ENCODE measurements at regions not wholly inside any gene's neighbourhood (a gene's known extent, or its start where the extent isn't known, plus 50 kb on each side); places are given as distances from the start of the nearest gene placed in this dataset.
"Not testable (repeated sequence)": the region's sequence is repeated elsewhere in the genome, so short reads cannot be mapped to it uniquely, and the experiment has no call there.

DNA sequence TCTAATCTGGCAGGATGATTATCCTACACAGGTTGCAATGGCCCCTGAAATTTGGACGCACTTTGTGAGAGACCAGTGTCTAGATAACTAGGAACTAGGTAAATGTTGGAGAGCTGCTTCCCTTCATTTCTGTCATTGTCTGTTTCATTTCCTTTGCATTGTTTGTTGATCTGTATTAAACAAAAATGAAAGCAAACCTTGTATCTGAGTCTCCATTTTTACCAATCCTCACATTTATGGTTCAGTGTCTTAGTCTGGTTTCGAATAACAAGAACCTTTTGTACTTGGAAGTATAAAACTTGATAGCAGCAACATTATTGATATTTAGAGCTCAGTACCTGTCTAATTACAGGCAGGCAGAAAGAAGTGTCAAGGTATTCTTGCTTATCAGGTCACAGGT lies 105.5 kb downstream of the MRPS30 start:
- Mint-ChIP-seq H3K36me3 (ENCODE audit: low read depth) (no peaks in the 10 kb centered on the region), H3K27me3 (no peaks in the 10 kb centered on the region), H3K9me3 (peaks cover 7% of the 10 kb centered on the region), H3K4me3 (no peak overlapping the region), H3K4me1 (no peaks in the 10 kb centered on the region), H3K27ac (no peak overlapping the region)
- DNase-seq (no peak), ATAC-seq (no peak)

DNA sequence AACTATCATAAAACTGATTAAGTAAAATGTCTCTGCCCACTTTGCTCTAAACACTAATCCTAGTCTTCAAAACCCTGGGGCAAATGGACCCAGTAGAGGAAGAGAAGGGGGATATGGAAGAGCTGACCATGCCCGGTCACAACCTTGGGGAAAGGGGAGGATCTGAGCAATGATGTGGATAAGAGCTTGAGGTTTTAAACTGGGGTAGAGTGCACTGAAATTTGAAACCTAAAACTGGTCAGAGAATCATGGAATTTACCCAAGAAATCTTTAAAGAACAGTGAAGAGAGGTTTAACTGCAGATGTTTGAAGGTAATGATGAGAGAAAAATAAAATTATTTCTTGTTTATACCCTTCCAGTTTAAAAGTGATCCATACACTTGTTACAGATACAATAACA lies 110.8 kb downstream of the MRPS30 start:
- Mint-ChIP-seq H3K36me3 (ENCODE audit: low read depth) (no peaks in the 10 kb centered on the region), H3K4me3 (no peak overlapping the region), H3K4me1 (no peaks in the 10 kb centered on the region), H3K9me3 (peaks cover 4% of the 10 kb centered on the region), H3K27me3 (no peaks in the 10 kb centered on the region), H3K27ac (no peak overlapping the region)
- DNase-seq (no peak), ATAC-seq (no peak)

- H3K4me3 Mint-ChIP-seq = no peak overlapping the region
- H3K36me3 Mint-ChIP-seq (ENCODE audit: low read depth) = no peaks in the 10 kb centered on the region
- DNase-seq = no peak
- peaks cover 6% of the 10 kb centered on the region for H3K9me3 Mint-ChIP-seq
- no peak overlapping the region for H3K27ac Mint-ChIP-seq
- ATAC-seq = no peak
- H3K4me1 Mint-ChIP-seq = no peaks in the 10 kb centered on the region
- no peaks in the 10 kb centered on the region for H3K27me3 Mint-ChIP-seq
Observed at GRCh38 chr5:44927115-44927733, 118.5 kb downstream of the MRPS30 start.

DNA sequence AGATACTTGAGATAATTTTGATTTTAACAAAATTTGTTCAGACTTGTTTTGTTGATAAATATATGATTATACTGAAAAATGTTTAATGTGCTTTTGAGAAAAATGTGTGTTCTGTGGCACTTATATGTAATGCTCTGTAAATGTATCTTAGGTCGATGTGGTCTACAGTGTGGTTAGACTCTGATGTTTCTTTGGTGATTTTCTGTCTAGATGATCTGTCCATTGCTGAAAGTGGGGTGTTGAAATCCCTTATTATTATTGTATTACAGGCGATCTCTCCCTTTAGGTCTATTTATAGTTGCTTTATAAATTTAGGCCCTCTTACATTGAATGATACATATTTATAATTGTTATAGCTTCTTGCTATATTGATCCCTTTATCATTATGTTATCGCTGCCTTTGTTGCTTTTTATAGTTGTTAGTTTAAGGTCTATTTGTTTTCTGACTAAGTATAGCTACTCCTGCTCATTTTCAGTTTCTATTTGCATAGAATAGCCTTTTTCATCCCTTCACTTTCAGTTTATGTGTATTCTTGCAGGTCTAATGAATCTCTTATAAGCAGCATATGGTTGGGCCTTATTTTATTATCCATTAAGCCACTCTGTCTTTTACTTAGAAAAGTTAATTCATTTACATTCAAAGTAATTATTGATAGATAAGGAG lies 124.3 kb downstream of the MRPS30 start:
- no peak overlapping the region for H3K4me3 Mint-ChIP-seq
- H3K9me3 Mint-ChIP-seq = peaks cover 9% of the 10 kb centered on the region
- H3K4me1 Mint-ChIP-seq = no peaks in the 10 kb centered on the region
- DNase-seq (no peak), ATAC-seq (no peak)
- H3K27me3 Mint-ChIP-seq = no peaks in the 10 kb centered on the region
- H3K27ac Mint-ChIP-seq = no peak overlapping the region
- H3K36me3 Mint-ChIP-seq (ENCODE audit: low read depth) = no peaks in the 10 kb centered on the region

- ATAC-seq (no peak), DNase-seq (no peak)
- Mint-ChIP-seq H3K4me3 (no peak overlapping the region), H3K4me1 (no peaks in the 10 kb centered on the region), H3K9me3 (peaks cover 9% of the 10 kb centered on the region), H3K27ac (no peak overlapping the region), H3K27me3 (no peaks in the 10 kb centered on the region), H3K36me3 (ENCODE audit: low read depth) (no peaks in the 10 kb centered on the region)
Observed at GRCh38 chr5:44933686-44934085, 124.9 kb downstream of the MRPS30 start.

DNA sequence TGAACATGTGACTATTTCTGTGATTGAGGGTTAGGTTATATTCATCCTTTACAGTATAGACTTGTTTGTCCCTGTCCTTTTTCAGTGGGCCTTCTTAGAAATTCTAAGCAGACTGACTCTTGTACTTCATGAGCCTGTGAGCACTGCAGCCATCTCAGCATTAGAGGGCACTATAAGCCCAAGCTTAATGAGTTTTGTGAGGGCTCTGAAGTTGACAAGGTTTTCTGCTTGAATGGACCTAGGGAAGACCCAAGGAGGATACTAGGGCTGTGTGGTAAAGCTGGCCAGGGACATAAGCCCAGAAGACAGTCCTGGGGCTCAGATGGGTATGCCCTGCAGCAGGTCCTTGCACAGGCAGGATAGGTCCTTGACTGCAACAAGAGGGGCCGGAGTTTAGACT lies 126.5 kb downstream of the MRPS30 start:
- ATAC-seq (no peak), DNase-seq (no peak)
- H3K9me3 Mint-ChIP-seq = peaks cover 18% of the 10 kb centered on the region
- H3K4me3 Mint-ChIP-seq = no peak overlapping the region
- H3K4me1 Mint-ChIP-seq = no peaks in the 10 kb centered on the region
- no peaks in the 10 kb centered on the region for H3K36me3 Mint-ChIP-seq (ENCODE audit: low read depth)
- H3K27me3 Mint-ChIP-seq = no peaks in the 10 kb centered on the region
- no peak overlapping the region for H3K27ac Mint-ChIP-seq

GRCh38 chr5:44935871-44936270 lies 127.1 kb downstream of the MRPS30 start:
- Mint-ChIP-seq H3K4me1 (no peaks in the 10 kb centered on the region), H3K9me3 (peaks cover 18% of the 10 kb centered on the region), H3K36me3 (ENCODE audit: low read depth) (no peaks in the 10 kb centered on the region), H3K4me3 (no peak overlapping the region), H3K27me3 (no peaks in the 10 kb centered on the region), H3K27ac (no peak overlapping the region)
- DNase-seq (no peak), ATAC-seq (no peak)

- H3K9me3 Mint-ChIP-seq = peaks cover 10% of the 10 kb centered on the region
- H3K36me3 Mint-ChIP-seq (ENCODE audit: low read depth) = no peaks in the 10 kb centered on the region
- ATAC-seq = no peak
- no peak overlapping the region for H3K27ac Mint-ChIP-seq
- peaks cover 8% of the 10 kb centered on the region for H3K4me1 Mint-ChIP-seq
- DNase-seq = no peak
- H3K4me3 Mint-ChIP-seq = no peak overlapping the region
- no peaks in the 10 kb centered on the region for H3K27me3 Mint-ChIP-seq
Observed at GRCh38 chr5:44942524-44943001, 133.8 kb downstream of the MRPS30 start.

DNA sequence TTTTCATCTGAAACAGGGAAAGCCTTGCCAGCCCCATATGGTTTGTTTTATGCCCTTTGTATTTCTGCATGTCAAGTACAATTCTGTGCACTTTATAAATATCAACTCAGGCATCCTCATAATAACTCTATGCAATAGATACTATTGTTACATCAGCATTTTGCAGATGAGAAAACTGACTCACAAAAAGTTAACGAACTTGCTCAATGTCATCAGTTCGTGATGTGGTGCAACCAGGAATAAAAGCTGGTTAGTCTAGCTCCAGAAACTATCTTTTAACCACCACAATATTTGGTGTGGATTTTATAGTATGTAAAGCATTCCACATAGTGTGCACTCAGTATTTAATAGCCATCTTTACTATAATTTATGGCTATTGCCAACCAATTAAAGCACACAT lies 134.9 kb downstream of the MRPS30 start:
- H3K4me3 Mint-ChIP-seq = no peak overlapping the region
- no peaks in the 10 kb centered on the region for H3K27me3 Mint-ChIP-seq
- no peak for DNase-seq
- H3K36me3 Mint-ChIP-seq (ENCODE audit: low read depth) = no peaks in the 10 kb centered on the region
- peaks cover 8% of the 10 kb centered on the region for H3K4me1 Mint-ChIP-seq
- no peak for ATAC-seq
- H3K9me3 Mint-ChIP-seq = peaks cover 10% of the 10 kb centered on the region
- no peak overlapping the region for H3K27ac Mint-ChIP-seq

DNA sequence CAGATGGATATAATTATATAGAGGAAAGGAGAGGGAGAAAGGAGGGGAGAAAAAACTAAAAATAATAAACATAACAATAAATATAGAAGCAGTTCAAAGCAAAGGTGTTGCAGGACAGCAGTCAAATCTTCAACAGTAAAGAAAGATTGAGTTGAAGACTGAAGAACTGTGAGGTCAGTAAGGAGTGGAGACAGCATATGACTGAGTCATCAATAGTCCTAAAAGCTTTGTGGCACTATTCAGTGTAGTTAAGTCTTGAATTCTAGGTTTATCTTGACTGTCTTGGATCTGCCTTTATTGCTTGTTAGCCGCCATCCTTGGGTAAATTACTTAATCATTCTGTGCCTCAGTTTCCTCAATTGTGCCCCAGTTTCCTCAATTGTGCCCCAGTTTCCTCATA lies 137.0 kb downstream of the MRPS30 start:
- Mint-ChIP-seq H3K27me3 (no peaks in the 10 kb centered on the region), H3K27ac (peak overlapping the region; percentile 56), H3K4me1 (peaks cover 8% of the 10 kb centered on the region), H3K4me3 (no peak overlapping the region), H3K36me3 (ENCODE audit: low read depth) (no peaks in the 10 kb centered on the region), H3K9me3 (no peaks in the 10 kb centered on the region)
- no peak for DNase-seq
- ATAC-seq = no peak

GRCh38 chr5:44949687-44950086 lies 140.9 kb downstream of the MRPS30 start:
- DNase-seq (no peak), ATAC-seq (no peak)
- Mint-ChIP-seq H3K27me3 (no peaks in the 10 kb centered on the region), H3K27ac (no peak overlapping the region), H3K4me3 (no peak overlapping the region), H3K9me3 (no peaks in the 10 kb centered on the region), H3K4me1 (peaks cover 8% of the 10 kb centered on the region), H3K36me3 (ENCODE audit: low read depth) (no peaks in the 10 kb centered on the region)

- Mint-ChIP-seq H3K9me3 (no peaks in the 10 kb centered on the region), H3K27me3 (no peaks in the 10 kb centered on the region), H3K4me3 (no peak overlapping the region), H3K4me1 (peaks cover under 1% of the 10 kb centered on the region), H3K36me3 (ENCODE audit: low read depth) (no peaks in the 10 kb centered on the region), H3K27ac (no peak overlapping the region)
- ATAC-seq = no peak
- DNase-seq = no peak
Observed at GRCh38 chr5:44951371-44951770, 142.6 kb downstream of the MRPS30 start.

GRCh38 chr5:44952376-44952775 lies 143.6 kb downstream of the MRPS30 start:
- no peaks in the 10 kb centered on the region for H3K4me1 Mint-ChIP-seq
- ATAC-seq = no peak
- H3K4me3 Mint-ChIP-seq = no peak overlapping the region
- no peak for DNase-seq
- no peaks in the 10 kb centered on the region for H3K9me3 Mint-ChIP-seq
- H3K36me3 Mint-ChIP-seq (ENCODE audit: low read depth) = no peaks in the 10 kb centered on the region
- H3K27me3 Mint-ChIP-seq = no peaks in the 10 kb centered on the region
- H3K27ac Mint-ChIP-seq = no peak overlapping the region

DNA sequence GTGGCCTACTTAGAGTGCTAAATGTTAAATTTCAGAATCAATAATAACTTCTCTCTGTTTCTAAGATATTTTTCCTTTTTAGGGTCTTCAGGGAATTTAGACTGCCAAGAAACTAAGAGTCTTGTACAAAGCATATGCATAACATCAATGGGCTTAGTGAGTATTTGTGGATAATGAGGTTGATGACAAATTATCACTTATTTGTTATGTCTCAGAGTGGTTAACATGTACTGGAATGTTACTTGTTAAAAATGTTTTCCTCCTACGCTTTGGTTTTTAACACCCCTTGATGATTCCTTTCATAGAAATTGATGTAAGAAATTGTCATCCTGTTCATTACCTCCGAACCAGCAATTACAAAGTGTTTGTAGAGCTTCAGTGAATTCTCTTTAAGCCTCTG lies 144.3 kb downstream of the MRPS30 start:
- no peaks in the 10 kb centered on the region for H3K4me1 Mint-ChIP-seq
- H3K4me3 Mint-ChIP-seq = no peak overlapping the region
- no peaks in the 10 kb centered on the region for H3K27me3 Mint-ChIP-seq
- no peak for DNase-seq
- H3K36me3 Mint-ChIP-seq (ENCODE audit: low read depth) = no peaks in the 10 kb centered on the region
- H3K27ac Mint-ChIP-seq = no peak overlapping the region
- no peak for ATAC-seq
- no peaks in the 10 kb centered on the region for H3K9me3 Mint-ChIP-seq

DNA sequence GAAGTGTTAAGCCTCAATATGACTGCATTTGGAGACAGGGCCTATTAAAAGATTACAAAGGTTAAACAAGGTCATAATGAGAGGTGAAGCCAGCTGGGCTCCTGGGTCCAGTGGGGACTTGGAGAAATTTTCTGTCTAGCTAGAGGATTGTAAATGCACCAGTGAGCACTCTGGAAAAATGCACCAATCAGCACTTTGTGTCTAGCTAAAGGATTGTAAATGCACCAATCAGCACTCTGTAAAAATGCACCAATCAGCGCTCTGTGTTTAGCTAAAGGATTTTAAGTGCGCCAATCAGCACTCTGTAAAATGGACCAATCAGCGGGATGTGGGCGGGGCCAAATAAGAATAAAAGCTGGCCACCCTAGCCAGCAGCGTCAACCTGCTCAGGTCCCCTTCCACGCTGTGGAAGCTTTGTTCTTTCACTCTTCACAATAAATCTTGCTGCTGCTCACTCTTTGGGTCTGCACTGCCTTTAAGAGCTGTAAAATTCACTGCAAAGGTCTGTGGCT lies 150.3 kb downstream of the MRPS30 start:
- peaks cover 15% of the 10 kb centered on the region for H3K9me3 Mint-ChIP-seq
- H3K27me3 Mint-ChIP-seq; DNase-seq; H3K4me1 Mint-ChIP-seq; H3K4me3 Mint-ChIP-seq; H3K36me3 Mint-ChIP-seq (ENCODE audit: low read depth); ATAC-seq; H3K27ac Mint-ChIP-seq: not testable (repeated sequence)

Data from activated naive CD8-positive, alpha-beta T cell treated with anti-CD3 and anti-CD28 coated beads, Interleukin-2, amount 50 U/mL, for 24 hours (primary cell).